Type B pancreatic cell (in vitro differentiated cells): ENCODE measurements at regions not wholly inside any gene's neighbourhood (a gene's known extent, or its start where the extent isn't known, plus 50 kb on each side); places are given as distances from the start of the nearest gene placed in this dataset.

ENCODE experiments used
- DNase-seq: peaks from one replicate; pipeline ENCODE4 v3.0.0; 2021; ENCODE audit warnings: mixed read lengths; ENCODE audit not compliant: unreplicated experiment; ENCODE audit errors: extremely low spot score
- H3K27ac Mint-ChIP-seq: 2 replicates; pipeline ENCODE4 v1.8.0; 2021; ENCODE audit warnings: mild to moderate bottlenecking, mixed read lengths
- H3K27me3 Mint-ChIP-seq: 2 replicates; pipeline ENCODE4 v1.8.0; 2021; ENCODE audit warnings: mixed read lengths
- H3K36me3 Mint-ChIP-seq: 2 replicates; pipeline ENCODE4 v1.8.0; 2021; ENCODE audit warnings: mixed read lengths
- H3K4me1 Mint-ChIP-seq: one replicate; pipeline ENCODE4 v1.8.0; 2021; ENCODE audit warnings: mixed read lengths; ENCODE audit not compliant: unreplicated experiment
- H3K4me3 Mint-ChIP-seq: 2 replicates; pipeline ENCODE4 v1.8.0; 2021; ENCODE audit warnings: mild to moderate bottlenecking, mixed read lengths
- H3K9me3 Mint-ChIP-seq: 2 replicates; pipeline ENCODE4 v1.8.0; 2021; ENCODE audit warnings: mixed read lengths
- CTCF ChIP-seq: fragments of 200-600 bp; sonication (generic); conservative IDR thresholded peaks from 2 replicates; pipeline ENCODE4 v1.5.0; 2021; ENCODE audit warnings: antibody characterized with exemption, mild to moderate bottlenecking

DNA sequence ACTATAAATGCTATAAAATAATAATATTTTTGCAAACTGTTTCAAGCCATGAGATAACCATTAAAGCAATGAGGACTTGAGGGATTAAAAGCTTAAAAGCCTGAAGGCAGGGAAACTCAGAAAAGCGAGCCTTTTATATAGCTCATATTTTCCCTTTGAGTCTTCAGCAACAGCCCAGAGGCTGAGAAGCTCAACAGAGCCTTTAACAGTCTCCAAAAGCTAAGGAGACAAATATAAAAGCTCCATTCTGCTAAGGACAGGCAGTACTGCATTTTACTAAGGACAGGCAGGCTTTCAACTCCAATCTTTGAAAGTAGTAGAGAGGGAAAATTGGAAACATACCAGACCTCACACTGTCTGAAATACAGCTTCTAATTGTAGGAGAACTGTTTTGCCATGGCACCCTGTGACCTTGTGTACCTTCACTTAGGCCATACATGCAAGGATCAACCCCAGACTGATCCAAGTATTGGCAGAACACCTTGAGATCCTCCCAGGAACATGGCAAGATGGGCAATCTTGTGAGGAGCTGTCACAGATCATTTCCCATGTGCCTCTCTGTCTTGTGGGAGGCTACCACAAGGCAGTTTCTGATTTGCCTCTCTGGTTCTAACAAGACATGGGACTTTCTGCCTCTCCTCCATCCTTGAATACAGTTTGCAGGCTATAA is 53.1 kb upstream of the ARNT2 start:
- H3K27me3 Mint-ChIP-seq = peaks cover 10% of the 10 kb centered on the region
- no peak overlapping the region for H3K27ac Mint-ChIP-seq
- no peaks in the 10 kb centered on the region for H3K36me3 Mint-ChIP-seq
- H3K4me3 Mint-ChIP-seq = no peak overlapping the region
- H3K9me3 Mint-ChIP-seq = no peaks in the 10 kb centered on the region
- TF ChIP-seq CTCF = no peak
- DNase-seq = no peak
- no peaks in the 10 kb centered on the region for H3K4me1 Mint-ChIP-seq
